Gastroesophageal sphincter (tissue), 3 donors: ENCODE measurements at regions not wholly inside any gene's neighbourhood (a gene's known extent, or its start where the extent isn't known, plus 50 kb on each side); places are given as distances from the start of the nearest gene placed in this dataset.

Source experiments
- POLR2A ChIP-seq, 2 donors: fragments of 450-650 bp; IDR thresholded peaks; one replicate each; pipeline ENCODE4 v1.6.1; 2017; ENCODE audit warnings: antibody characterized with exemption in 2 of 2, mild to moderate bottlenecking in 2 of 2, moderate library complexity in 1 of 2
- POLR2AphosphoS5 ChIP-seq: sonication (generic); formaldehyde crosslinking; IDR thresholded peaks from one replicate; pipeline ENCODE4 v1.6.1; 2017; ENCODE audit warnings: antibody characterized with exemption
- TF ChIP-seq, protein P1 (sequence below), 4 experiments: fragments of 200-600 bp in 2 of 4; fragments of 450-650 bp in 2 of 4; sonication (generic) in 1 of 4; IDR thresholded peaks; one replicate each; pipeline ENCODE4 v1.5.1; 2017 to 2019; ENCODE audit warnings: antibody characterized with exemption in 4 of 4, mild to moderate bottlenecking in 2 of 4, moderate library complexity in 2 of 4

DNA sequence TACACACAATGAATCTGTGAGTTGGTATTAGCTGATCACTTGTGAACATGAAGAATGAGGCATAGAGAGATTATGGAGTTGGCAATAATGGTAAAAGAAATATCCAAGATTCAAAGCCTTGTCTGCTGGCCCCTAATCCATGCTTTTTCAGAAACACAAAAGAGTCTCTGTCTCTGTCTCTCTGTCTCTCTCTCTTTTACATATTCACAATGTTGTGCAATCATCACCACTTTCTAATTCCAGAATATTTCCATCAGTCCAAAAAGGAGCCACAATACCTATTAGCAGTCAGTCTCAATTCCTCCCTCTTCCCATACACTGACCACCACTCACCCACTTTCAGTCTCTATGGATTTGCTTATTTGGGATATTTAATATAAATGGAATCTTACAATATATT lies 370.1 kb upstream of the CDH8 start:
- TF ChIP-seq, protein P1, sequence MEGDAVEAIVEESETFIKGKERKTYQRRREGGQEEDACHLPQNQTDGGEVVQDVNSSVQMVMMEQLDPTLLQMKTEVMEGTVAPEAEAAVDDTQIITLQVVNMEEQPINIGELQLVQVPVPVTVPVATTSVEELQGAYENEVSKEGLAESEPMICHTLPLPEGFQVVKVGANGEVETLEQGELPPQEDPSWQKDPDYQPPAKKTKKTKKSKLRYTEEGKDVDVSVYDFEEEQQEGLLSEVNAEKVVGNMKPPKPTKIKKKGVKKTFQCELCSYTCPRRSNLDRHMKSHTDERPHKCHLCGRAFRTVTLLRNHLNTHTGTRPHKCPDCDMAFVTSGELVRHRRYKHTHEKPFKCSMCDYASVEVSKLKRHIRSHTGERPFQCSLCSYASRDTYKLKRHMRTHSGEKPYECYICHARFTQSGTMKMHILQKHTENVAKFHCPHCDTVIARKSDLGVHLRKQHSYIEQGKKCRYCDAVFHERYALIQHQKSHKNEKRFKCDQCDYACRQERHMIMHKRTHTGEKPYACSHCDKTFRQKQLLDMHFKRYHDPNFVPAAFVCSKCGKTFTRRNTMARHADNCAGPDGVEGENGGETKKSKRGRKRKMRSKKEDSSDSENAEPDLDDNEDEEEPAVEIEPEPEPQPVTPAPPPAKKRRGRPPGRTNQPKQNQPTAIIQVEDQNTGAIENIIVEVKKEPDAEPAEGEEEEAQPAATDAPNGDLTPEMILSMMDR (IDR thresholded peaks at IDR 0.05) = no peak
- TF ChIP-seq POLR2AphosphoS5 (no peak), POLR2A (IDR thresholded peaks at IDR 0.05) (no peak)
